HG03575 (cell line): ENCODE measurements at regions not wholly inside any gene's neighbourhood (a gene's known extent, or its start where the extent isn't known, plus 50 kb on each side); places are given as distances from the start of the nearest gene placed in this dataset.

ENCODE experiments used
- ATAC-seq: cut with Tn5 transposase; IDR thresholded peaks from one replicate; pipeline ENCODE4 v1.9.1; 2021; ENCODE audit not compliant: unreplicated experiment, insufficient number of reproducible peaks, low FRiP score; ENCODE audit errors: extremely low read depth

GRCh38 chr10:111390813-111391563 lies 314.2 kb downstream of the ADRA2A start:
- ATAC-seq = no peak

- ATAC-seq = no peak
Observed at GRCh38 chr10:111392159-111392558, 315.3 kb downstream of the ADRA2A start.

GRCh38 chr10:111392910-111393309 lies 316.1 kb downstream of the ADRA2A start:
- ATAC-seq = no peak

GRCh38 chr10:111410740-111411139 lies 333.9 kb downstream of the ADRA2A start:
- ATAC-seq = no peak

- no peak for ATAC-seq
Observed at GRCh38 chr10:111425459-111425858, 348.6 kb downstream of the ADRA2A start.

GRCh38 chr10:111429288-111430028 lies 352.6 kb downstream of the ADRA2A start:
- ATAC-seq = no peak

GRCh38 chr10:111430070-111430469 lies 353.2 kb downstream of the ADRA2A start:
- no peak for ATAC-seq

- ATAC-seq = no peak
Observed at GRCh38 chr10:111432588-111432987, 355.8 kb downstream of the ADRA2A start.

- ATAC-seq = no peak
Observed at GRCh38 chr10:111435871-111436270, 359.0 kb downstream of the ADRA2A start.

- no peak for ATAC-seq
Observed at GRCh38 chr10:111439034-111439842, 362.4 kb downstream of the ADRA2A start.

- ATAC-seq = no peak
Observed at GRCh38 chr10:111440501-111440900, 363.7 kb downstream of the ADRA2A start.

- ATAC-seq = no peak
Observed at GRCh38 chr10:111445667-111446066, 368.8 kb downstream of the ADRA2A start.

- ATAC-seq = no peak
Observed at GRCh38 chr10:111446966-111447365, 370.1 kb downstream of the ADRA2A start.

GRCh38 chr10:111452153-111452552 lies 375.3 kb downstream of the ADRA2A start:
- ATAC-seq = no peak

- no peak for ATAC-seq
Observed at GRCh38 chr10:111455776-111456426, 379.1 kb downstream of the ADRA2A start.

- no peak for ATAC-seq
Observed at GRCh38 chr10:111458256-111458655, 381.4 kb downstream of the ADRA2A start.

GRCh38 chr10:111459967-111460366 lies 383.1 kb downstream of the ADRA2A start:
- no peak for ATAC-seq

GRCh38 chr10:111472445-111472844 lies 395.6 kb downstream of the ADRA2A start:
- ATAC-seq = no peak

GRCh38 chr10:111473361-111473760 lies 396.5 kb downstream of the ADRA2A start:
- no peak for ATAC-seq
